ENCODE measurements at regions not wholly inside any gene's neighbourhood (a gene's known extent, or its start where the extent isn't known, plus 50 kb on each side); places are given as distances from the start of the nearest gene placed in this dataset.

DNA sequence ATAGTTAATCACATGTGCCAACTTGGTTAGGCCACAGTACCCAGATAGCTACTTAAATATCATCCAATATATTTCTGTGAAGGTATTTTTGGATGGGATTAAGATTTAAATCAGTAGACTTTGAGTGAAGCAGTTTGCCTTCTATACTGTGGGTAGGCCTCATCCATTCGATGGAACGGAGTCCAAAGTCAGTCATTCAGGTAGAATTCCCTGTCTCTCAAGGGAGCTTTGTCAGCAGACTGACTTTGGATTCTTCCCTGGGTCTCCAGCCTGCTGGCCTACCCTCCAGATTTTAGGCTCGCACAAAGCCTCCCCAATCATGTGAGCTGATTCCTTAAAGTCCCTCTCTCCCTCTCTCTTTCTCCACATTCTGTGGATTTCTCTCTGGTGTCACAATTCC lies 145.1 kb upstream of the MAGI3 start:
- TF ChIP-seq, protein P1, sequence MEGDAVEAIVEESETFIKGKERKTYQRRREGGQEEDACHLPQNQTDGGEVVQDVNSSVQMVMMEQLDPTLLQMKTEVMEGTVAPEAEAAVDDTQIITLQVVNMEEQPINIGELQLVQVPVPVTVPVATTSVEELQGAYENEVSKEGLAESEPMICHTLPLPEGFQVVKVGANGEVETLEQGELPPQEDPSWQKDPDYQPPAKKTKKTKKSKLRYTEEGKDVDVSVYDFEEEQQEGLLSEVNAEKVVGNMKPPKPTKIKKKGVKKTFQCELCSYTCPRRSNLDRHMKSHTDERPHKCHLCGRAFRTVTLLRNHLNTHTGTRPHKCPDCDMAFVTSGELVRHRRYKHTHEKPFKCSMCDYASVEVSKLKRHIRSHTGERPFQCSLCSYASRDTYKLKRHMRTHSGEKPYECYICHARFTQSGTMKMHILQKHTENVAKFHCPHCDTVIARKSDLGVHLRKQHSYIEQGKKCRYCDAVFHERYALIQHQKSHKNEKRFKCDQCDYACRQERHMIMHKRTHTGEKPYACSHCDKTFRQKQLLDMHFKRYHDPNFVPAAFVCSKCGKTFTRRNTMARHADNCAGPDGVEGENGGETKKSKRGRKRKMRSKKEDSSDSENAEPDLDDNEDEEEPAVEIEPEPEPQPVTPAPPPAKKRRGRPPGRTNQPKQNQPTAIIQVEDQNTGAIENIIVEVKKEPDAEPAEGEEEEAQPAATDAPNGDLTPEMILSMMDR (conservative IDR thresholded peaks at IDR 0.05; ENCODE audit: low read depth, low read length) = no peak
- TF ChIP-seq EZH2 (IDR thresholded peaks at IDR 0.05; ENCODE audit: borderline replicate concordance, low read depth, low read length, poor library complexity, severe bottlenecking) = no peak
